Activated naive CD4-positive, alpha-beta T cell treated with anti-CD3 and anti-CD28 coated beads, Interleukin-2, amount 50 U/mL, for 24 hours (primary cell): ENCODE measurements at regions not wholly inside any gene's neighbourhood (a gene's known extent, or its start where the extent isn't known, plus 50 kb on each side); places are given as distances from the start of the nearest gene placed in this dataset.
"Not testable (repeated sequence)": the region's sequence is repeated elsewhere in the genome, so short reads cannot be mapped to it uniquely, and the experiment has no call there.

Source experiments
- H3K27ac Mint-ChIP-seq: one replicate; pipeline ENCODE4 v1.8.0; 2021; ENCODE audit warnings: mild to moderate bottlenecking, mixed read lengths
- H3K27me3 Mint-ChIP-seq: one replicate; pipeline ENCODE4 v1.8.0; 2021; ENCODE audit warnings: mixed read lengths
- H3K36me3 Mint-ChIP-seq: one replicate; pipeline ENCODE4 v1.8.0; 2021; ENCODE audit warnings: mixed read lengths
- H3K4me1 Mint-ChIP-seq: one replicate; pipeline ENCODE4 v1.8.0; 2021; ENCODE audit warnings: mixed read lengths
- H3K4me3 Mint-ChIP-seq: one replicate; pipeline ENCODE4 v1.8.0; 2021; ENCODE audit warnings: mild to moderate bottlenecking, mixed read lengths
- H3K9me3 Mint-ChIP-seq: one replicate; pipeline ENCODE4 v1.8.0; 2021; ENCODE audit warnings: mixed read lengths

- Mint-ChIP-seq H3K4me3 (no peak overlapping the region), H3K9me3 (no peaks in the 10 kb centered on the region), H3K27me3 (no peaks in the 10 kb centered on the region), H3K27ac (no peak overlapping the region), H3K36me3 (no peaks in the 10 kb centered on the region), H3K4me1 (no peaks in the 10 kb centered on the region)
Measured at GRCh38 chr13:65594298-65594781, 1635.8 kb downstream of the PCDH9 start.

- no peaks in the 10 kb centered on the region for H3K4me1 Mint-ChIP-seq
- no peaks in the 10 kb centered on the region for H3K36me3 Mint-ChIP-seq
- H3K4me3 Mint-ChIP-seq: no peak overlapping the region
- H3K9me3 Mint-ChIP-seq: no peaks in the 10 kb centered on the region
- H3K27me3 Mint-ChIP-seq: no peaks in the 10 kb centered on the region
- H3K27ac Mint-ChIP-seq: no peak overlapping the region
Measured at GRCh38 chr13:65593298-65593874, 1636.8 kb downstream of the PCDH9 start.

GRCh38 chr13:65592731-65593130 lies 1637.4 kb downstream of the PCDH9 start:
- no peaks in the 10 kb centered on the region for H3K4me1 Mint-ChIP-seq
- H3K4me3 Mint-ChIP-seq: no peak overlapping the region
- no peaks in the 10 kb centered on the region for H3K27me3 Mint-ChIP-seq
- H3K9me3 Mint-ChIP-seq: peaks cover 6% of the 10 kb centered on the region
- H3K36me3 Mint-ChIP-seq: no peaks in the 10 kb centered on the region
- no peak overlapping the region for H3K27ac Mint-ChIP-seq

GRCh38 chr13:65585346-65585745 lies 1644.8 kb downstream of the PCDH9 start:
- H3K9me3 Mint-ChIP-seq: peaks cover 6% of the 10 kb centered on the region
- no peaks in the 10 kb centered on the region for H3K27me3 Mint-ChIP-seq
- H3K4me3 Mint-ChIP-seq: no peak overlapping the region
- no peaks in the 10 kb centered on the region for H3K4me1 Mint-ChIP-seq
- no peaks in the 10 kb centered on the region for H3K36me3 Mint-ChIP-seq
- no peak overlapping the region for H3K27ac Mint-ChIP-seq

GRCh38 chr13:65584126-65584525 lies 1646.0 kb downstream of the PCDH9 start:
- Mint-ChIP-seq H3K27ac (no peak overlapping the region), H3K4me1 (no peaks in the 10 kb centered on the region), H3K27me3 (no peaks in the 10 kb centered on the region), H3K36me3 (no peaks in the 10 kb centered on the region), H3K9me3 (peaks cover 6% of the 10 kb centered on the region), H3K4me3 (no peak overlapping the region)

GRCh38 chr13:65582160-65582559 lies 1648.0 kb downstream of the PCDH9 start:
- H3K27me3 Mint-ChIP-seq: no peaks in the 10 kb centered on the region
- H3K27ac Mint-ChIP-seq: no peak overlapping the region
- no peak overlapping the region for H3K4me3 Mint-ChIP-seq
- H3K9me3 Mint-ChIP-seq: no peaks in the 10 kb centered on the region
- no peaks in the 10 kb centered on the region for H3K4me1 Mint-ChIP-seq
- no peaks in the 10 kb centered on the region for H3K36me3 Mint-ChIP-seq

- H3K4me1 Mint-ChIP-seq, H3K4me3 Mint-ChIP-seq, H3K36me3 Mint-ChIP-seq, H3K27me3 Mint-ChIP-seq, H3K27ac Mint-ChIP-seq: not testable (repeated sequence)
- H3K9me3 Mint-ChIP-seq: peaks cover 11% of the 10 kb centered on the region
Measured at GRCh38 chr13:65564561-65564960, 1665.6 kb downstream of the PCDH9 start.

GRCh38 chr13:65562305-65562704 lies 1667.8 kb downstream of the PCDH9 start:
- peaks cover 6% of the 10 kb centered on the region for H3K9me3 Mint-ChIP-seq
- H3K4me3 Mint-ChIP-seq: no peak overlapping the region
- no peak overlapping the region for H3K27ac Mint-ChIP-seq
- no peaks in the 10 kb centered on the region for H3K36me3 Mint-ChIP-seq
- H3K4me1 Mint-ChIP-seq: no peaks in the 10 kb centered on the region
- H3K27me3 Mint-ChIP-seq: no peaks in the 10 kb centered on the region

GRCh38 chr13:65560936-65561335 lies 1669.2 kb downstream of the PCDH9 start:
- no peaks in the 10 kb centered on the region for H3K27me3 Mint-ChIP-seq
- H3K4me3 Mint-ChIP-seq: no peak overlapping the region
- H3K27ac Mint-ChIP-seq: no peak overlapping the region
- no peaks in the 10 kb centered on the region for H3K4me1 Mint-ChIP-seq
- no peaks in the 10 kb centered on the region for H3K36me3 Mint-ChIP-seq
- H3K9me3 Mint-ChIP-seq: peaks cover 6% of the 10 kb centered on the region

GRCh38 chr13:65555962-65556361 lies 1674.2 kb downstream of the PCDH9 start:
- Mint-ChIP-seq H3K4me3 (no peak overlapping the region), H3K27me3 (no peaks in the 10 kb centered on the region)

GRCh38 chr13:65553096-65553727 lies 1676.9 kb downstream of the PCDH9 start:
- Mint-ChIP-seq H3K9me3 (peaks cover 6% of the 10 kb centered on the region), H3K27ac (no peak overlapping the region), H3K27me3 (no peaks in the 10 kb centered on the region), H3K4me1 (no peaks in the 10 kb centered on the region), H3K4me3 (no peak overlapping the region), H3K36me3 (no peaks in the 10 kb centered on the region)

More at GRCh38 chr13:65555962-65556361, 1674.2 kb downstream of the PCDH9 start:
- no peaks in the 10 kb centered on the region for H3K36me3 Mint-ChIP-seq
- H3K4me1 Mint-ChIP-seq: no peaks in the 10 kb centered on the region
- no peak overlapping the region for H3K27ac Mint-ChIP-seq
- peaks cover 6% of the 10 kb centered on the region for H3K9me3 Mint-ChIP-seq

GRCh38 chr13:65551208-65551607 lies 1678.9 kb downstream of the PCDH9 start:
- no peaks in the 10 kb centered on the region for H3K36me3 Mint-ChIP-seq

GRCh38 chr13:65540175-65540574 lies 1690.0 kb downstream of the PCDH9 start:
- no peak overlapping the region for H3K4me3 Mint-ChIP-seq
- H3K36me3 Mint-ChIP-seq: no peaks in the 10 kb centered on the region
- H3K27ac Mint-ChIP-seq: no peak overlapping the region
- H3K27me3 Mint-ChIP-seq: no peaks in the 10 kb centered on the region
- H3K4me1 Mint-ChIP-seq: no peaks in the 10 kb centered on the region
- peaks cover 12% of the 10 kb centered on the region for H3K9me3 Mint-ChIP-seq

More at GRCh38 chr13:65551208-65551607, 1678.9 kb downstream of the PCDH9 start:
- Mint-ChIP-seq H3K4me3 (no peak overlapping the region), H3K27me3 (no peaks in the 10 kb centered on the region), H3K9me3 (peaks cover 6% of the 10 kb centered on the region), H3K27ac (no peak overlapping the region), H3K4me1 (no peaks in the 10 kb centered on the region)

- Mint-ChIP-seq H3K4me3 (no peak overlapping the region), H3K4me1 (no peaks in the 10 kb centered on the region)
Measured at GRCh38 chr13:65535370-65535769, 1694.8 kb downstream of the PCDH9 start.

GRCh38 chr13:65532231-65532630 lies 1697.9 kb downstream of the PCDH9 start:
- H3K9me3 Mint-ChIP-seq: peaks cover 9% of the 10 kb centered on the region
- no peak overlapping the region for H3K27ac Mint-ChIP-seq
- H3K4me3 Mint-ChIP-seq: no peak overlapping the region
- no peaks in the 10 kb centered on the region for H3K4me1 Mint-ChIP-seq
- H3K36me3 Mint-ChIP-seq: no peaks in the 10 kb centered on the region
- no peaks in the 10 kb centered on the region for H3K27me3 Mint-ChIP-seq

More at GRCh38 chr13:65535370-65535769, 1694.8 kb downstream of the PCDH9 start:
- peaks cover 12% of the 10 kb centered on the region for H3K9me3 Mint-ChIP-seq
- no peak overlapping the region for H3K27ac Mint-ChIP-seq
- no peaks in the 10 kb centered on the region for H3K36me3 Mint-ChIP-seq
- H3K27me3 Mint-ChIP-seq: no peaks in the 10 kb centered on the region

GRCh38 chr13:65530688-65531087 lies 1699.4 kb downstream of the PCDH9 start:
- Mint-ChIP-seq H3K4me3 (no peak overlapping the region), H3K36me3 (no peaks in the 10 kb centered on the region), H3K4me1 (no peaks in the 10 kb centered on the region), H3K27ac (no peak overlapping the region), H3K27me3 (no peaks in the 10 kb centered on the region), H3K9me3 (peaks cover 15% of the 10 kb centered on the region)
